ENCODE measurements at regions not wholly inside any gene's neighbourhood (a gene's known extent, or its start where the extent isn't known, plus 50 kb on each side); places are given as distances from the start of the nearest gene placed in this dataset.

DNA sequence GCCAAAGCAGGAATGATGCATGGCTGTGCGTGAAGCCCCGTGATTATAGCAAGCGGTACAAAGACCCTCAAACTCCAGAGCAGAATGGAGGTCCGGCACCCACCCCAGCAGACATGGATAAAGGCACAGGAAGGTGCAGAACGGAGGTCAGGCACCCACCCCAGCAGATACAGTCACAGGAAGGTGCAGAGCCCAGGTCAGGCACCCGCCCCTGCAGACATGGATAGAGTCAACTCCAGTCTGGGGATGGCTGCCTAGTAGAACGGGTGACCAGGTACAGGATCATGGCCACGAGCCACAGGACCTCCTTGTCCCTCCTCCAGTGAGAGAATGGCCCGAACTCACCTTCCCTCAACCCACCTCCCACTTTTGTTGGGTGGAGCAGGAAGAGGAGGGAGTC is 318.3 kb upstream of the SALL3 start:
- ATAC-seq = no peak
- no peak for TF ChIP-seq ZNF8 (CRISPR knock-in tag; IDR thresholded peaks at IDR 0.05)
- TF ChIP-seq ISL1 (CRISPR knock-in tag; IDR thresholded peaks at IDR 0.05) = no peak
- TF ChIP-seq, protein P1, sequence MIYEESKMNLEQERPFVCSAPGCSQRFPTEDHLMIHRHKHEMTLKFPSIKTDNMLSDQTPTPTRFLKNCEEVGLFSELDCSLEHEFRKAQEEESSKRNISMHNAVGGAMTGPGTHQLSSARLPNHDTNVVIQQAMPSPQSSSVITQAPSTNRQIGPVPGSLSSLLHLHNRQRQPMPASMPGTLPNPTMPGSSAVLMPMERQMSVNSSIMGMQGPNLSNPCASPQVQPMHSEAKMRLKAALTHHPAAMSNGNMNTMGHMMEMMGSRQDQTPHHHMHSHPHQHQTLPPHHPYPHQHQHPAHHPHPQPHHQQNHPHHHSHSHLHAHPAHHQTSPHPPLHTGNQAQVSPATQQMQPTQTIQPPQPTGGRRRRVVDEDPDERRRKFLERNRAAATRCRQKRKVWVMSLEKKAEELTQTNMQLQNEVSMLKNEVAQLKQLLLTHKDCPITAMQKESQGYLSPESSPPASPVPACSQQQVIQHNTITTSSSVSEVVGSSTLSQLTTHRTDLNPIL (CRISPR knock-in tag; IDR thresholded peaks at IDR 0.05; ENCODE audit: low read depth) = no peak

DNA sequence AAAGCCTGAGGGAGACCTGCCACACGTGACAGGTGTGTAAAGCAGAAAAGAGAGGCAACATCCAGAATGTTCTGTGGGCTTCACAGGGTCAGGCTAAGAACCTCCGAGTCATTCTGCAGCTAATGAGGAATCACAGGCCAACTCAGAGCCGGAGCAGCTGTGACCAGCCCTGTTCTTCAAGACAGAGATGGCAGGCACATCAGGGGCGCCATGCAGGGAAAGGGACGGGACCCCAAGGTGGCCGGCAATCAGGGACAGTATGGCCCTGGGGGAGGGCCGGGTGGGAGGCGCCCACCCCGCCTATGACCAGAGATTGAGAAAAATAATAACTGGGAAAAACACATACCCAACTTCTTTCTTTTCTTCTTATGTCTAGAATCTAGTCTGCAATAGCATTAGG is 316.7 kb upstream of the SALL3 start:
- ATAC-seq = no peak
- TF ChIP-seq GLIS3 (CRISPR knock-in tag; IDR thresholded peaks at IDR 0.05) (no peak), ZNF8 (CRISPR knock-in tag; IDR thresholded peaks at IDR 0.05) (no peak), ZNF565 (CRISPR knock-in tag; conservative IDR thresholded peaks at IDR 0.05; ENCODE audit: low read depth) (no peak), ZFP3 (CRISPR knock-in tag; IDR thresholded peaks at IDR 0.05) (no peak), OSR1 (CRISPR knock-in tag; IDR thresholded peaks at IDR 0.05) (no peak), ISL1 (CRISPR knock-in tag; IDR thresholded peaks at IDR 0.05) (no peak), TCF4 (CRISPR knock-in tag; IDR thresholded peaks at IDR 0.05; ENCODE audit: borderline replicate concordance) (no peak), ARNTL (CRISPR knock-in tag; IDR thresholded peaks at IDR 0.05; ENCODE audit: borderline replicate concordance, low read depth) (no peak)
- TF ChIP-seq, protein P2, sequence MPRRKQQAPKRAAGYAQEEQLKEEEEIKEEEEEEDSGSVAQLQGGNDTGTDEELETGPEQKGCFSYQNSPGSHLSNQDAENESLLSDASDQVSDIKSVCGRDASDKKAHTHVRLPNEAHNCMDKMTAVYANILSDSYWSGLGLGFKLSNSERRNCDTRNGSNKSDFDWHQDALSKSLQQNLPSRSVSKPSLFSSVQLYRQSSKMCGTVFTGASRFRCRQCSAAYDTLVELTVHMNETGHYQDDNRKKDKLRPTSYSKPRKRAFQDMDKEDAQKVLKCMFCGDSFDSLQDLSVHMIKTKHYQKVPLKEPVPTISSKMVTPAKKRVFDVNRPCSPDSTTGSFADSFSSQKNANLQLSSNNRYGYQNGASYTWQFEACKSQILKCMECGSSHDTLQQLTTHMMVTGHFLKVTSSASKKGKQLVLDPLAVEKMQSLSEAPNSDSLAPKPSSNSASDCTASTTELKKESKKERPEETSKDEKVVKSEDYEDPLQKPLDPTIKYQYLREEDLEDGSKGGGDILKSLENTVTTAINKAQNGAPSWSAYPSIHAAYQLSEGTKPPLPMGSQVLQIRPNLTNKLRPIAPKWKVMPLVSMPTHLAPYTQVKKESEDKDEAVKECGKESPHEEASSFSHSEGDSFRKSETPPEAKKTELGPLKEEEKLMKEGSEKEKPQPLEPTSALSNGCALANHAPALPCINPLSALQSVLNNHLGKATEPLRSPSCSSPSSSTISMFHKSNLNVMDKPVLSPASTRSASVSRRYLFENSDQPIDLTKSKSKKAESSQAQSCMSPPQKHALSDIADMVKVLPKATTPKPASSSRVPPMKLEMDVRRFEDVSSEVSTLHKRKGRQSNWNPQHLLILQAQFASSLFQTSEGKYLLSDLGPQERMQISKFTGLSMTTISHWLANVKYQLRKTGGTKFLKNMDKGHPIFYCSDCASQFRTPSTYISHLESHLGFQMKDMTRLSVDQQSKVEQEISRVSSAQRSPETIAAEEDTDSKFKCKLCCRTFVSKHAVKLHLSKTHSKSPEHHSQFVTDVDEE (CRISPR knock-in tag; IDR thresholded peaks at IDR 0.05) = no peak
- TF ChIP-seq, protein P1 (CRISPR knock-in tag; IDR thresholded peaks at IDR 0.05; ENCODE audit: low read depth) = no peak
- TF ChIP-seq, protein P3, sequence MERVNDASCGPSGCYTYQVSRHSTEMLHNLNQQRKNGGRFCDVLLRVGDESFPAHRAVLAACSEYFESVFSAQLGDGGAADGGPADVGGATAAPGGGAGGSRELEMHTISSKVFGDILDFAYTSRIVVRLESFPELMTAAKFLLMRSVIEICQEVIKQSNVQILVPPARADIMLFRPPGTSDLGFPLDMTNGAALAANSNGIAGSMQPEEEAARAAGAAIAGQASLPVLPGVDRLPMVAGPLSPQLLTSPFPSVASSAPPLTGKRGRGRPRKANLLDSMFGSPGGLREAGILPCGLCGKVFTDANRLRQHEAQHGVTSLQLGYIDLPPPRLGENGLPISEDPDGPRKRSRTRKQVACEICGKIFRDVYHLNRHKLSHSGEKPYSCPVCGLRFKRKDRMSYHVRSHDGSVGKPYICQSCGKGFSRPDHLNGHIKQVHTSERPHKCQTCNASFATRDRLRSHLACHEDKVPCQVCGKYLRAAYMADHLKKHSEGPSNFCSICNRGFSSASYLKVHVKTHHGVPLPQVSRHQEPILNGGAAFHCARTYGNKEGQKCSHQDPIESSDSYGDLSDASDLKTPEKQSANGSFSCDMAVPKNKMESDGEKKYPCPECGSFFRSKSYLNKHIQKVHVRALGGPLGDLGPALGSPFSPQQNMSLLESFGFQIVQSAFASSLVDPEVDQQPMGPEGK (CRISPR knock-in tag; IDR thresholded peaks at IDR 0.05; ENCODE audit: borderline replicate concordance) = no peak
- TF ChIP-seq, protein P4, sequence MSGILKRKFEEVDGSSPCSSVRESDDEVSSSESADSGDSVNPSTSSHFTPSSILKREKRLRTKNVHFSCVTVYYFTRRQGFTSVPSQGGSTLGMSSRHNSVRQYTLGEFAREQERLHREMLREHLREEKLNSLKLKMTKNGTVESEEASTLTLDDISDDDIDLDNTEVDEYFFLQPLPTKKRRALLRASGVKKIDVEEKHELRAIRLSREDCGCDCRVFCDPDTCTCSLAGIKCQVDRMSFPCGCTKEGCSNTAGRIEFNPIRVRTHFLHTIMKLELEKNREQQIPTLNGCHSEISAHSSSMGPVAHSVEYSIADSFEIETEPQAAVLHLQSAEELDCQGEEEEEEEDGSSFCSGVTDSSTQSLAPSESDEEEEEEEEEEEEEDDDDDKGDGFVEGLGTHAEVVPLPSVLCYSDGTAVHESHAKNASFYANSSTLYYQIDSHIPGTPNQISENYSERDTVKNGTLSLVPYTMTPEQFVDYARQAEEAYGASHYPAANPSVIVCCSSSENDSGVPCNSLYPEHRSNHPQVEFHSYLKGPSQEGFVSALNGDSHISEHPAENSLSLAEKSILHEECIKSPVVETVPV (CRISPR knock-in tag; IDR thresholded peaks at IDR 0.05) = no peak

DNA sequence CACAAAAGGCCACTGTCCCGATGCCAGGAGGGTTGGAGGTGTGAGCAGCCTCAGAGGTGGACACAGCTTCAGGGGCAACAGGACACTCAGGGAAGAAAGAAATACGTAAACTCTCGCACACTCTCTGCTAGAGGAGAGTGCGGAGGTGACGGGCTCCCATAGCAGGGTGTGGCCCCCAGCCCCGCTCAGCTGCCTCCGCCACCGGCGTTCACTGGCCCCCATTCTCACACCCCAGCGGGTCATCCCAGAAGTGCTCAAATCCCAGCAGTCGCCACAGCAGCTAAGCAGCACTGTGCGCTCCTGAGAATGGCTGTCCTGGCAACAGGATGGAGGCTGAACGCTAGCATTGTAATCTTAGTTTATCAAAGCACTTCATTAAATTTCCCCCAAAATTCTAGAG is 315.6 kb upstream of the SALL3 start:
- no peak for TF ChIP-seq ESRRG (CRISPR knock-in tag; IDR thresholded peaks at IDR 0.05)
- TF ChIP-seq, protein P5, sequence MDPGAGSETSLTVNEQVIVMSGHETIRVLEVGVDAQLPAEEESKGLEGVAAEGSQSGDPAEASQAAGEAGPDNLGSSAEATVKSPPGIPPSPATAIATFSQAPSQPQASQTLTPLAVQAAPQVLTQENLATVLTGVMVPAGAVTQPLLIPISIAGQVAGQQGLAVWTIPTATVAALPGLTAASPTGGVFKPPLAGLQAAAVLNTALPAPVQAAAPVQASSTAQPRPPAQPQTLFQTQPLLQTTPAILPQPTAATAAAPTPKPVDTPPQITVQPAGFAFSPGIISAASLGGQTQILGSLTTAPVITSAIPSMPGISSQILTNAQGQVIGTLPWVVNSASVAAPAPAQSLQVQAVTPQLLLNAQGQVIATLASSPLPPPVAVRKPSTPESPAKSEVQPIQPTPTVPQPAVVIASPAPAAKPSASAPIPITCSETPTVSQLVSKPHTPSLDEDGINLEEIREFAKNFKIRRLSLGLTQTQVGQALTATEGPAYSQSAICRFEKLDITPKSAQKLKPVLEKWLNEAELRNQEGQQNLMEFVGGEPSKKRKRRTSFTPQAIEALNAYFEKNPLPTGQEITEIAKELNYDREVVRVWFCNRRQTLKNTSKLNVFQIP (CRISPR knock-in tag; IDR thresholded peaks at IDR 0.05; ENCODE audit: borderline replicate concordance, low read depth) = no peak
- TF ChIP-seq, protein P1 (CRISPR knock-in tag; IDR thresholded peaks at IDR 0.05; ENCODE audit: low read depth) = no peak
- TF ChIP-seq ZNF8 (CRISPR knock-in tag; IDR thresholded peaks at IDR 0.05) = no peak
- TF ChIP-seq GLIS3 (CRISPR knock-in tag; IDR thresholded peaks at IDR 0.05) = no peak
- TF ChIP-seq, protein P3 (CRISPR knock-in tag; IDR thresholded peaks at IDR 0.05; ENCODE audit: borderline replicate concordance) = no peak
- TF ChIP-seq TOX (CRISPR knock-in tag; IDR thresholded peaks at IDR 0.05; ENCODE audit: borderline replicate concordance) = no peak
- no peak for TF ChIP-seq SNAI2 (CRISPR knock-in tag; IDR thresholded peaks at IDR 0.05)
- ATAC-seq = no peak
